ENCODE measurements at regions not wholly inside any gene's neighbourhood (a gene's known extent, or its start where the extent isn't known, plus 50 kb on each side); places are given as distances from the start of the nearest gene placed in this dataset.

DNA sequence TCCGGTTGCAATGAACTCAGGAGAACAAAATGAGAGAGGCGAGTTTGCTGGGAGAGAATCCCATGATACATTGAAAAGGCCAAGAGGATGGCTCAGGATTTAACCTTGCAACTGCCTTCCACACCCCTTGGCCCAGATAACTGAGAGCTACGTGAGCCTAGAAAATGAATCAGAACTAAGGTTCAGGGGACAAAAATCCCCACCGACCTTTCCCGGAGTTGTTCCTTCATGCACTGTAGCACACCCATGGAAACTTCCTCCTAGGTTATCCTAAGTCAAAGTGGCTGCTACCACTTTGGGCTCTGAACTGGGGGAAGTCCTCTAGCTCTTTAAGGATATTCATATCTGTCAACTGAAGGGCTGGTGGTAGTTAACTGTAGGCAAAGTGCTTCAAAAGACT is 58.3 kb upstream of the SLC4A7 start:
- no peak for TF ChIP-seq EZH2 (IDR thresholded peaks at IDR 0.05; ENCODE audit: insufficient read depth, poor library complexity, severe bottlenecking)
- TF ChIP-seq EZH2phosphoT487 (IDR thresholded peaks at IDR 0.05; ENCODE audit: insufficient read depth, low read depth): no peak
